Mammary epithelial cell (primary cell): ENCODE measurements at regions not wholly inside any gene's neighbourhood (a gene's known extent, or its start where the extent isn't known, plus 50 kb on each side); places are given as distances from the start of the nearest gene placed in this dataset.

ENCODE experiments used
- EZH2 ChIP-seq: IDR thresholded peaks from 2 replicates; pipeline ENCODE4 v1.6.1; 2012; ENCODE audit warnings: low read length, inconsistent platforms, borderline replicate concordance
- TF ChIP-seq, protein P1 (sequence below), 2 donors: IDR thresholded peaks in 1 of 2; conservative IDR thresholded peaks in 1 of 2; 2 replicates each; pipeline ENCODE4 v1.5.1; 2011 to 2012; ENCODE audit warnings: inconsistent platforms in 2 of 2, low read length in 2 of 2, mild to moderate bottlenecking in 2 of 2, control low read depth in 1 of 2, low read depth in 1 of 2; ENCODE audit not compliant: insufficient read depth in 1 of 2; ENCODE audit errors: extremely low read depth in 1 of 2

DNA sequence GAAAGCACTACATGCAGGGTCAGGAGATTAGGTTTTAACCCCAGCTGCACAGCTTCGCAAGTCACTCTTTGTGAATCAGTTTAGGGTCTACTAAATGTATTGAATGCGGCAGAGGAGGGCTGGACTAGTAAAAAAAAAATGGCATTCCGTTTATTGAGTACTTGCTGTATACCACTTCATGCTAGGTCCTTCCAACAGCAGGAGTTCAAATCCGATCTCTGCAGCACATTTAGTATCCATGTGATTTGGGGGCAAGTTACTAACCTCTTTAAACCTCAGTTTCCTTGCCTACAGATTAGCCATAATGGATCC, 204.4 kb downstream of the SNCAIP start:
- TF ChIP-seq, protein P1, sequence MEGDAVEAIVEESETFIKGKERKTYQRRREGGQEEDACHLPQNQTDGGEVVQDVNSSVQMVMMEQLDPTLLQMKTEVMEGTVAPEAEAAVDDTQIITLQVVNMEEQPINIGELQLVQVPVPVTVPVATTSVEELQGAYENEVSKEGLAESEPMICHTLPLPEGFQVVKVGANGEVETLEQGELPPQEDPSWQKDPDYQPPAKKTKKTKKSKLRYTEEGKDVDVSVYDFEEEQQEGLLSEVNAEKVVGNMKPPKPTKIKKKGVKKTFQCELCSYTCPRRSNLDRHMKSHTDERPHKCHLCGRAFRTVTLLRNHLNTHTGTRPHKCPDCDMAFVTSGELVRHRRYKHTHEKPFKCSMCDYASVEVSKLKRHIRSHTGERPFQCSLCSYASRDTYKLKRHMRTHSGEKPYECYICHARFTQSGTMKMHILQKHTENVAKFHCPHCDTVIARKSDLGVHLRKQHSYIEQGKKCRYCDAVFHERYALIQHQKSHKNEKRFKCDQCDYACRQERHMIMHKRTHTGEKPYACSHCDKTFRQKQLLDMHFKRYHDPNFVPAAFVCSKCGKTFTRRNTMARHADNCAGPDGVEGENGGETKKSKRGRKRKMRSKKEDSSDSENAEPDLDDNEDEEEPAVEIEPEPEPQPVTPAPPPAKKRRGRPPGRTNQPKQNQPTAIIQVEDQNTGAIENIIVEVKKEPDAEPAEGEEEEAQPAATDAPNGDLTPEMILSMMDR (conservative IDR thresholded peaks at IDR 0.05 in 1 of 2, IDR thresholded peaks at IDR 0.05 in 1 of 2; ENCODE audit: extremely low read depth in 1 of 2, insufficient read depth in 1 of 2, low read depth in 1 of 2, low read length in 2 of 2) = no peak
- TF ChIP-seq EZH2 = no peak
